ENCODE measurements at regions not wholly inside any gene's neighbourhood (a gene's known extent, or its start where the extent isn't known, plus 50 kb on each side); places are given as distances from the start of the nearest gene placed in this dataset.

DNA sequence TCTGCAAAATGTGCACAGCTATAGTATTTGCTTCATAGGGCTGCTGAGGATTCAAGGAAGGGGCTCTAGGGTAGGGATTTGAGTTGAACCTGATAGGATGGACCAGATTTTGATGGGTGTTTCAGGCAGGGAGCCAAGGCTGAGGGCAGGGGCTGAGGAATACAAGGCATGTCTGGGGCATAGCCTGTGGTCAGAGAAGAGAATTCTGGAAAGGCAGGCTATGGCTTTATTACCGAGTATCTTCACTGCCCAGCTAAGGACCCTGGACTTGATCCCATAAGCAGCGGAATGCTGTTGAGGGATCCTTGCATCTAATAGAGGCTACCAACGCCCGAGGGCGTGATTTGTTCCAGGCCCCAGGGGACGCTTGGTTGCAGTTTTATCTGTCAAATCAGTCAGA lies 193.0 kb upstream of the TLE3 start:
- no peak for DNase-seq

DNA sequence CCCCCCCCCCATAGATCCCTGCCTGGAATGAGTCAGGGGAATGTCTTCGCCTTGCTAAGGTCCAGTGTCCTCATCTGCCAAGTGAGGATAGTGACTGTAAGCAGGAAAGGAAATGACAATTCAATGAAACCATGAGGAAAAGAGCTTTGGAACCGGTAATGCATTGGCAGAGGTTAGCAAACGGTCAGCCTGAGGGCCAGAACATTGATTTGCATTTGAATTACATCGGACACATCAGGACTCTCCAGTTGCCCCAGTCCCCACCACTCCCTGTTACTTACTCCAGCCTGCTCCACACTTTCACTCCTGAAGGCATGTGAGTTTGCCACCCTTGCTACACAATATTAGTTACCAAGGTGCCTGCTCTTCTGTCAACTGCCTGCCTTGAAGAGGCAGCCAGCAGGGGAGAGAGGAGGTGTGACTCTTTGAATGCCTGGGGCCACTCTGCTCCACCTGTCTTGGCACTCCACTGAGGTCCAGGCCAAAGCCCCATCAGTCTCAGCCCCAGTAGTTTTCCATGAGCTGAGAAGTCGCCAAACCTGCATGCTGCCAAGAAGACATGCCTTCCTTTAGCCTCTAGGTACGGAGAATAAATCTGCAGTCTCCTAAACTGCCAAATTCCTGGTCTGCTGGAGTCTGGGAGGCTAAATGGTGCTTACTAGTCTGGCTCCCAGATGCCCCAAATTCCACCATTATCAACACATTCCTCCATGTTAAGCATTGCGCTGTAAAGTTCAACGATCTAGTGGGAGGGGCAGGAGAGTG lies 191.7 kb upstream of the TLE3 start:
- no peak for DNase-seq

DNA sequence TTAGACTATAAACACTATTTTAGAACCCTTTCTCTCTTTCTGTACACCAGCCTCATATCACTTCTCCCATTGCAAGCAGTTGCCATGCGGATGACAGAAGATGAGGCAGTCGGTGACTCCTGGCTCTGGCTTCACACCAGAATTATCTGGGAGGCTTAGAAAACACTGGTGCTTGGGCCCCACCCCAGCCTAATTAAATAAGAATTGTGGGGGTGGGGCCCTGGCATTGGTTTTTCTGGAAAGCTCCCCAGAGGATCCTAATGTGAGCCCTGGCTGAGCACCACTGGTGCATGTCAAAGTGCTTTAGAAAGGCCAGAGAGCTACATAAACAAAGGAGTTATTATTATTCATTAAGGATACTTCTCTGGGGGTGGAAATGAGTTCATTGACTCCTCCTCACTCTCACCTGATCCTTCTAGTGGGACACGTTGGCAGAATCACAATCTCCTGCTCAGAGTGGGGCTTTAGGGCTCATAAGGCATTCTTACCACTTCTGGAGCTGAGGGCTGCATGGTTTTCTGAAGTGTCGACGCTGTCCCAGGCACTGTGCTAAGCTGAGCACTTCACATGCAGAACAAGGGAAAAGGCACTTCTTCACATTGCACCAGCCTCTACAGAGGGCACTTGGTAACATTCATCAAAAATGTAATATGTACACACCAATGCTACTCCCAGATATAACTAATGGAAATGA lies 188.5 kb upstream of the TLE3 start:
- DNase-seq: no peak

DNA sequence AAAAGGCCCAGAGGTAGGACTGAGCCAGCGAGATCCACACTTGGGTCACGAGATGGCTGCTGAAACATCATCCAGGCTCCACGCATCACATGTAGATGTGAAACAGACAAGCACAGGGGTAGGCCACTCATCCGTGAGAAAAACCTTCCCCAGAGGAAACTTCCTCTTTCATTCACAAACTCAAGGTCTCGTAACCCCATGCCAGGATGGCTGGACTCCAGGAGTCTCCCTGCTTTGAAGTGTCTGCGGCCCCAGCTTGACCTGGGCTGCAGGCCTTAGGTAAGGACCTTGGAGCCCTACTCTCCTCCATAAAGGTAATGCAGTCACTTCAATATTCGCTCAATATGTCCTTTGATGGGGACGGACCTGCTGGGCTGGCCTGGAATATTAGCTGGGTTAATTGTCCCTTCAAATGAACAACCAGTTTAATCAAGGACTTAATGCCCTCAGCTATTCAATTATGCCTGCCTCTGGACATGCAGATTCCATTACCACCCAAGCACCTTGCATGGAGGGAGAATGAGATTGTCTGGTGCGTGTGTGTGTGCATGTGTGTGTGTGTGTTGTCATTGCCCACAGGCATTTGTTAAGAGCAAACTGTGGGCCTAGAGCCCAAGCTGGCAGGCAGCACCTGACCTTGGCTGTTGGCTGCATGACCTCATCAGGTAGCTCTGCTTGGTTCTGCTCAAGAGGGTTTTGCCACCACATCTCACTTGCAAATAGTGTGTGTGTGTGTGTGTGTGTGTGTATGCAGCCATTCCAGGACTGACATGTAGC lies 186.9 kb upstream of the TLE3 start:
- no peak for DNase-seq

DNA sequence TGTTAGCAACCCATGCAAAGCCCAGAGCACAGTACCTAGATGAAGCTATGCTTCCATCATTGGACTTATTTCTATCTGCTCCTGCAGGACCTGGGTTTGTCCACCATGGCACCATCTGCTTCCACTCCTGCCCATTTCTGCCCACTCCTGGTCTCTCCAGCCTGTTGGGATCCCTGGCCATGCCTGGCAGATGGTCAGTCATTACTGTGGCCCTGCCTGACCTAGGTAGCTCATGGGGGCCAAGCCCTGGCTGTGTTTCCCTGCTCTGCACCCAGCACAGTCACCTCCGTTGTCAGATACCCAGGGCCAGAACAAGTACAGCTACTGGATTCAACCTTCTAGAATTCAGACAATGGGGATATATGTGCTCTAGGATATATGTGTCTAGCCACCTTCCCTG lies 185.8 kb upstream of the TLE3 start:
- DNase-seq: no peak

DNA sequence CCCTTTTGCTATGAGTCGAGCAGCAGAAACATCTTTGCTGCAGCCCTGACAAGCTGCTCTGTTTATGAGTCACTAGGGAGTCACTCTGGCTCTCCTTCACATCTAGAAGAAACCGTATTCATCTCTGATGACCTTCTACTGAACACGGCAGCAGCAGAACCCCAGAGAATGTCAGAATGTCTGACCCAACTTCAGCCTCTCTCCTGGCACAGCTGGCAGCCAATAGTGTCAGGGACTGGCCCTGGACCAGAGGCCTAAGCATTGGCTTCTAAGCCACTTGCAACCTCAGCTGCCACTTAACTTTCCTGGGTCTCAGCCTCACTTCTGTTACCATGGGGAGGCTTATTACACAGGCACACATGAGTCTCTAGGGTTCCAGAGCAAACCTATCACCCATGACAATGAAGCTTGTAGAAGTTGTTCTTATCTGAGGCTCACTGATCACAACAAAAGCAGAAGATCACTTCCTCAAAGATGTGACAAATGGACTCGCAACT lies 184.1 kb upstream of the TLE3 start:
- no peak for DNase-seq

DNA sequence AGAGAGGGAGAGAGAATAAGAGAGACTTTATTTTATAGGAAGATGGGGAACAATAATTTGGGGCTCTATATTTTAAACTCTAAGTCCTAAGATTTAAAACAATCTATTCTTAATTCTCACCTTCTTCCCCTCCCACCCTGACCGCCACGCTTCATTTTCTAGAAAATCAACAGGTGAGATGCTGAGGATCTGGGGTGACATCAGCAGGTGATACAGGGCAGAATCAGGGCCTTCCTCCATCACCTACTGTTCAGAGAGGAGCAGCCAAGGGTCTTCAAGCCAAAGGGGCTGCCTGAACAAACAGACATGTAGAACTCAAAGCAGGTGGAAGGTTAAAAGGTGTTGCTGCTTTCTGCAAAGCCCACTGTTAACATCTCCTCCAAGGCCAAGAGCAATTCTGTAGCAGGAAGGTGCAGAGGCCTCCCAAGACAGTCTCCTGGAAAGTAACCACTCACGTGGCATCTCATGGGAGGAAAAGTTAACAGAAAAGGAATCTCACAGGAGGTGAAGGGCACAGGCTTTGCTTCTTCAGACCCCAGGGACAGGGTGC lies 183.6 kb upstream of the TLE3 start:
- no peak for DNase-seq

DNA sequence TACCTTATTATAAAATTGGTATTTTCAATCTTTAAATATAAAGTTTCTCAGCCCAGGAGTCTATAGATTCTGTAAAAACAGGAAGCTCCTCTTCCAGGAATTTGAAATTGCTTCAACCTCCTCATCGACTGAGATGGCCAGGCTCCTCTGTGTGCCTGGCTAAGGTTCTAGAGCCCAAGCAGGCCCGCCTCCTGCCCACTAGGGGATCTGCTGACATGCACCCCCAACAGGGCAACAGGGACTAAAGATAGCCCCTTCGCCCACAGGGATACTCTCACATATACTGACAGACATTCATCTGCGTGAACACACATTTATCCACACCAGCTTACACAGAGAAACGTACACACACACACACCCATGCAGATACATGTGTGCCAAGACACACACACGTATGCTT lies 183.1 kb upstream of the TLE3 start:
- DNase-seq: no peak

DNA sequence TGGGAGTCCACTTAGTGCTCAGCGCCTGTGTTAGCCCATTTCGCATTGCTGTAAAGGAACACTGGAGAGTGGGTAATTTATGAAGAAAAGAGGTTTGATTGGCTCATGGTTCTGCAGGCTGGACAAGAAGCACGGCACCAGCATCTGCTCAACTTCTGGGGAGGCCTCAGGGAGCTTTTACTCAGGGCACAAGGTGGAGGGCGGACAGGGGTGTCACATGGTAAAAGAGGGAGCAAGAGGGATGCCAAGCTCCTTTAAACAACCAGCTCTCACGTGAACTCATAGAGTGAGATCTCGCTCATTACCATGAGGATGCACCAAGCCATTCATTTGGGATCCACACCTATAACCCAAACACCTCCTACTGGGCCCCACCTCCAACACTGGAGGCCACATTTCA lies 181.4 kb upstream of the TLE3 start:
- DNase-seq: no peak

DNA sequence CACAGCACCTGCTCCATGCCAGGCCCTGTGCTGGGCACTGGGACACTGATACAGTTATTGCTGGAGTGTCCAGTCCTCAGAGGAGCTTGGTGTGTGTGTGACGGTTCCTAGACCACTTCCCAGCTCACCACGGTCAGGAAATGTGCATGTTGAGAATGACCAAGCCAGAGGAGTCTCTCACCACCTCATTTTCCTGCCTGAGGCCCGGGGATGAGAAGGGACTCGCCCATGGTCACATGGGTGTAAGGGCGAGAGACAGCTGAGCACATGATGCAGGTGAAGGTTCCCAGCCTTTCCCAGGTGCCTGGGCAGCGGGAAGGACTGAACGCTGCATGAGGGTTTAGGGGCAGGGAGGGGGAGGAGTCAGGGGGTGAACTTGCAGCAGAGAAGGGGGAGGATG lies 180.9 kb upstream of the TLE3 start:
- no peak for DNase-seq

DNA sequence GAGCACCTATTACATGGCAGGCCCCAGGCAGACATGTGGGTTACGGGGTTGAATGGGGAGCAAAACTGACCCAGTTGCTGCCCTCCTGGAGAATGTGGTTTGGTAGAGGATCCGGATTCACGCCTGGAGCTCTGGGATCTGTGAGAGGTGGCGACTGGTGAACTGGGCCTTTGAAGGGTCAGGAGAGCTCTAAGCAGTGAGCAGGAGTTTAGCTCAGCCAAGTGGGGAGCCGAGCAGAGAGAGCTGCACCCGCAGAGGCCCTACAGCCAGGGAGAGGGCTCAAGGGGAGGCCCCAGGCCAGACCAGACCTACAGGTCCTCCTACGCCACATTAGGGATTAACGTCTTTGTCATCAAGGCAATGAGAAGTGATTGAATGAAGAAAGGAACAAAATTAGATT lies 179.8 kb upstream of the TLE3 start:
- no peak for DNase-seq

DNA sequence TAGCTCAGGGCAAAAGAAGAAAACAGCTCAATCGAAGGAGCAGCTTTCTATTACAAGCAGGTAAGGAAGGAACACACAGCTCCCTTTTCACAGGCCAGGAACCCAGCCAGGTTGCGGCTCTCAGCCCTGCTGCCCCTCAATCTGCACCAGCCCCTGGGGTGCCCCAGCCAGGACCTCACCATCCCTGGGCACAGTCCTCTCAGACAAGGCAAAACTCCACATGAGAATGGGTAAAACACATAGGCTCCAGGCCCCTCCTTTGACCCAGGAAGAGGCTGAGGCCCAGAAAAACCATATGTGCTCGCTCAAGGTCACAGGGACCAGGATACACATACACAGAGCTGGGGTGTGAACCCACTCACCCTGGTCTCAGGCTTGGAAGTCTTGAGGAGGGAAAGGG lies 178.7 kb upstream of the TLE3 start:
- DNase-seq: no peak

DNA sequence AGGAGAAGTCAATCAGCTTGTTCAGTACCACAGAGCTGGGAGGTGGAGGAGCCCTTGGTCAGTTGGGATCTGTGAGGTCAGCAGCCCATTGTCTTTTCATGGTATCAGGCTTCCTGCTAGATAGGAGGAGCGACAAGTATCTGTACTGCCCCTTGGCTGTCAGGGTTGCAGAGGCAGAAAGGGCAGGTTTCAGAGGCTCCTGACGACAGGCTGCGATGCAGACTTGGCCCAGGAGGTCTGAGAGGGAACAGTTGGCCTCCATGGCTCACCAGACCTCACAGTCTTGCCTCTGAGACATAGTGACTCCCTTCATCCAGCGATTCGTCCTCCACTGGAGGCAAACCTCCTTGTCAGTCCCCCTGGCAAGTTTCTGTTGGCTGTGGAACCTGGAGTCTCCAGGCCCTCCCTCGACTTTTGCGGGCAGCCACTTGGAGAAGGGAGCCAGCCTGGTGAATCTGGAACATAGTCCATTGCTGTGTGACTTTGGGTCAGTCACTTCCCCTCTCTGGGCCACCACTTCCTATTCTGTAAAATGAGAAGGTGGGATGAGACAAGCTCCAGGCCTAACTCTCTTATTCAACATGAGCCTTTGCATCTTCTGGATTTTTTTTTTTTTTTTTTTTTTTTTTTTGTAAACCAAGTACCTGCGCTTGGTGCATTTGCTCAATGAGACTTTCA lies 177.9 kb upstream of the TLE3 start:
- DNase-seq: no peak

DNA sequence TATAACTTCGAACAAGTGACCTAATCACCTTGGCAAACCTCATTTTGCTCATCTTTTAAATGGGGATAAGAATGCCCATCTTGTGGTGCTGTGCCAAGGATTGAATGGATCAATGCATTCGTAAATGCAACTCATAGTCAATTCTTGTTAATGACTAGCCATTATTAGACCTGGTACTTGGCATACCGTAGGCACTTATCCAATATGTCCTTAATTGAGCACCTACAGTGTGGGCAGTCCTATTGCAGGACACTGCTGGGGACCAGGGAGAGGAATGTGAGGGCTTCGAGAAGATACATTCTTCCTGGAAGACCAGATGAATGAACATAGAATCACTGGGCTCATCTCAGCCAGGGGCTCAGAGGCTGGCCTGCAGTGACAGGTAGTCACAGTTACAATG lies 177.2 kb upstream of the TLE3 start:
- no peak for DNase-seq

DNA sequence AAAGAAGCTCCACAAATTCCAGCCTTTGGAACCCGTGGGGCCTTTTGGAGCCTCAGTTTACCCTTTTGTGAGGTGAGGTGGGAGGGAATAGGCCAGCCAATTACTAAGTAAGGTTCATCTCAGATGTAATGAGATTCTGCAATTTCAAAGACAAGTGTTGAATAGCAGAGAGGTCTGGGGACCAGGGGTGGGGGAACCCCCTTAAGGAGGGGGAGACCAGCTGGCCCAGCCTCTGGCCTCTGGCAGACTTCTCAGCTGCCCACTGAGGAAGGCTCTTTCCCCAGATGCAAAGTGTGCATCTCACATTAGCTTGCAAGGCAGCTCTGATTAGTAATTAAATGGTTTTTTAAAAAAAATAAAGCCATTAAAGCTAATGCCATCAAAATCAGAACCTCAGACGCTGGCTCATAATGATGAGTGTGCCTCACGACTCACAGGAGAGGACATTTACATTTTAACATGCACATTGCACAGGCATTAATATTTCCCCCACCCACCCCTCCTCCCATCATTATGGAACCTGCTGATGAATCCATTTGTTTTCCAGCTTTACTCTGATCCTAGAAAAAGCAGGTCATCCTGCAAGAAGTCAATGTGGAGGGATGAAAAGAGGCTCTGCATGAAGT lies 176.7 kb upstream of the TLE3 start:
- no peak for DNase-seq

DNA sequence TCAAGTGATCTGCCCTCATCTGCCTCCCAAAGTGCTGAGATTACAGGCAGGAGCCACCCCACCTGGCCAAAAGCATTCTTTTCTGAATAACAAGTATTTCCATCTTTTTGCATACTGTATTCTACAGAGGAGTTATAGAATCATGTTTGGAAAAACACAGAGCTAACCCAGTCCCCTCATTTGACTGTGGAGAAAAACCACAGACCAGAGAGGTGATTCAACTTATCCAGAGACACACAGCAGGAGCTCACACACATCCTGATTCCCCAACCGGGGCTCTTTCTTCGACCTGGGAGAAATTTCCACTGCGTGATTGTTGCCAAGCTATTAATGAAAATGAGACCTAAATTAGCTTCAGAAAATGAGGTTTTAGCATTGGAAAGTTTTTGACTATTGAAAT lies 176.1 kb upstream of the TLE3 start:
- DNase-seq: no peak

DNA sequence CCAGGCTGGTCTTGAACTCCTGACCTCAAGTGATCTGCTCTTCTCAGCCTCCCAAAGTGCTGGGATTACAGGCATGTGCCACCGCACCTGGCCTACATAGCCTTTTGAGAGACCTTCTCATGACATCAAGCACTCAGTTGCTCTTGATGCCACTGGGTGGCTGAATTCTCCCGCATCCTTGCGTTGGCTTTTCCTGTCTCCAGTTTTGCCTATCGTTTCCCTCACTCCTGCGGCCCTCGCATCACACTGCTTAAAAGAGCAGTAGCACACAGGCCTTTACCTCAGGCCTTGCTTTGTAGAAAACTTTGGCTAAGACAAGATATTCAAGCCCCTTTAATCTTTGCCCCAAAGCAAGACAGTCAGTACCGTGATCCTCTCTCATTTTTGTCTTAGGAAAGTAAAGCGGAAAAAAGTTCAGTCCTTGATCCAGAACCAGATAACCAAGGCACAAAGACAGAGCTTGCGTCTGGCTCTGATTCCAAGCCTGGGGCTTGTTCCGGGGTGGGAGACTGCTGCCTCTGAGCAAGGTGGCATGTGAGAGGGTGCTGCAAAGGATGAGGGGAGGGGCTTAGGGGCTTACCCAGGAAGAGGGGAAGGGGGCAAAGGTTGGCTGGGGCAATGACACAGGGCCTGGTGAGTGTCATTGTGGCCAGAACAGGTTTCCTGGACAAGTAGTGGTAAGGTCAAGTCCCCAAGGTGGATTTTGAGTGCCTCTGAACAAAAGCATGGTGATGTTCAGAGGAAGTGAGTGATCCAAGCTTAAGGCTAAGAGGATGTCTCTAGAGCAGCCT lies 175.0 kb upstream of the TLE3 start:
- DNase-seq: no peak

DNA sequence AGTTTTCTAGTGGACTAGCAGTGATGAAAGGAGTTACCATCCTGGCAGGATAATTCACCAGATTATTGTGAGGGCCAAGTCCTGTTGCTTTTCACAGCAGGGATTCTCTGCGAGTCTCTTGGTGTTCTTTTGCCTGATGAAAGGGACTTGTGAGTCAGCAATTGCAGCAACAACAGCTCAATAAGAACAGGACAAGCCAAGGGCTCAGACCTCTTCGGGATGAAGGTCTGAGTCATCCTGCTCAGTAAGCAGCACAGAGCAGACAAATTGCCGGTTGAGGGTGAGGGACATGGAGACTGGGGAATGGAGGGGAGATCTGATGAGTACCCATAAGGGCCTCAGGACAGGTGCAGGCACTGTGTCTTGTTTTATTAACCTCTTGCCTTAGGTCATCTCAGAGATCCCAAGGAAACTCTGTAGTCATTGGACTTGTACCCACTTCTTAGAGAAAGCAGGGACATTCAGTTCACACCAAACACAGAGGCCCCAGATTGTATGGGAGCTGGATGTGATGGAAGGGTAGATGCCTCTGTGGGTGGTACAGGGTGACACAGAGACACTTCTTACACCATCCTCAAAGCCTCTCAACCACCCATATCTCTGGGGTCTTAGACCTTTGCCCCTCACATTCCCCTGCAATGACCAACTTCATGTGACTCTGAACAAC lies 173.8 kb upstream of the TLE3 start:
- no peak for DNase-seq

DNA sequence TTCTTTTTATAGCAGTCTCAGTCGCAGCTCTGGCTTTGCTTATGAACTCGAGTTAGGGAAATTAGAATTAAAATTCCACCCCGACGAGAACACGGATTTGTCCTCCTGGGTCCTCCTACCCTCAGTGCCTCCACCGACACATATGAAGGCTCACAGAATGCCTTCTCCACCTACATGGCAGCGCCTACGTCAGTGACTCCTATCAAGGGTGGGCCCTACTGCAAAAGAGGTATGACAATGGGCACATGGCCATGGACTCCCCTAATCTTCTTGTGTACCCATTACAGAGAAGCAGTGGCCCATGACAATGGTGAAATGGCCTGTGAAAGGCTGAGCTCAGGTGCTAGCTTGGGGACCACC lies 173.0 kb upstream of the TLE3 start:
- no peak for DNase-seq

DNA sequence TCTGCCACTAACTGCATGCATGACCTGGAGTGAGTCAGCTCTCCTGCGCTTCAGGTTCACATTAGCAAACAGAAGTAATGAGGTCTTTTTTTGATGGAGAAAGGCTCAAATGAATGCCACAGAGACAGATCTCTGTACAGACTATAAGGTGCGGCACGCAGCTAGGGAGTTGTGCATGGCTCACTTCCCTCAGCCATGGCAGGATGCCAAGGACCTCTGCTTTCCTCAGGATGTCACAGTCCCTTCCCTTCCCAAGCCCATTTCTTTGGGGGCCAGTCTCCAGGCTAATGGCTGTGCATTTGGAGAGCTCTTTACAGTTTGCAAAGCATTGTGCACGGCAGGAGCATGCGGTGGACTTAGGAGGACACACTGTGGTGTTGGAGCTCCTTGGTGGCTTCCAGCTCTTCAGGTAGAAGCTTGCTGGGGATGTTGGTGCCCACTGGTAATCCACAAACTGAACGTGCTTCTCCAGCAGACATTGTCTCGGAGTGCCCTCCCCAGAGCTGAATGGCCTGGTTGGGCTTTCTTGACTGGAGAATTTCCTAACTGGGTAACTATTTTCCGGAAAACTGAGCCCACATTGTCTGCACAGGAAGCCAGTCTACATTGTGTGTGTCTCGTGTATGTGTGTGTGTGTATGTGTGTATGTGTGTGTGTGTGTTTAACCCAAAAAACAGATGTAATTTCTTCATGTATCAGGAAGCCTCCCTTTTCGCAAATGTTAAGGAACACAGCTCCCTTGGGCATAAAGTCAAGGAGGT lies 172.5 kb upstream of the TLE3 start:
- DNase-seq: peak; percentile 26
